CD4-positive, alpha-beta T cell treated with Interleukin-4 for 4 hours (primary cell): ENCODE measurements at regions not wholly inside any gene's neighbourhood (a gene's known extent, or its start where the extent isn't known, plus 50 kb on each side); places are given as distances from the start of the nearest gene placed in this dataset.

Source experiments
- DNase-seq: peaks from one replicate; pipeline ENCODE4 v3.0.0-alpha.2; 2020

GRCh38 chr17:17398188-17398942 lies 78.4 kb upstream of the MED9 start:
- DNase-seq = no peak

DNA sequence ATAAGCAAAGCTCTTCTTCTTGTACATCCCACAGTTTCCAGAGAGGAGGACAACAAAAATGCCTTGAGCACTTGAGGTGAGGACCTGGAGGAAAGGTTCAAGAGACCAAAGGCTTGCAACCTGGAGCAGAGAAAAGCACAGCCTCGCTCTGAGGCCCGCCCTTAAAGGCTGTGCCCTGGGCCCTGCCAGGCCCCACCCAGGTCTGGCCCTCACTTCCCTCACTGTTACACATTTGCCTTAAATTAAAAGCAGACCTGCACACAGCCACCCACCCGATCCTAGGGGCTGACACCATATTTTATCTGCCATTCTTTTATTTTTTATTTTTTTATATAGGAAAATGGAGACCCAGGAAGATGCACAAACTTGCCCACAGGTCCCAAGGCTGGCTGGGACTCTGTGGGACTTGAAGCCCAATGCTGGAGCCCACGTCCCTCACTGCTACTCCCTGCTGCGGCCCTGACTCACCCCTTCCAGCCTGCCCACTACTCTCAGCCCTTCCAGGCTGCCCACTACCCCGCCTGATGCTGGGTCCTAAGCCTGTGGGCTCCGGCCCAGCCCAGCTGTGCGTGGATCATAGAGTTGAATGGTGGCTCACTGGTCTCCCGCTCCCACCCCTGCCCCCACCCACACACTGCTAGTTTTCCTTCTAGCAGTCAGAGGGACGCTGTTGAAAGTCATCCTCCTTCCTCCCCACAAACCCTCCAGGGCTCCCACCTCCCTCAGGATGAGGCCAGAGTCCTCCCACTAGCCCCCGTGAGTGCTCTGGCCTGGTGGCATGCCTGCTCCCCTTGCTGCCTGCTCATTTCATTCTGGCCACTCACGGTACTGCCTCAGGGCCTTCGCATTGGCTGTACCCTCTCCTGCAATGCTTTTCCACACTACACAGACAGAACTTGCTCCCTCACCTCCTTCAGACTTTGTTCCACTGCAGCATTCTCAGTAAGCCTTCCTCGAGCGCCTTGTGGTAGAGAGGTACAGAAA lies 77.6 kb upstream of the MED9 start:
- DNase-seq = no peak

DNA sequence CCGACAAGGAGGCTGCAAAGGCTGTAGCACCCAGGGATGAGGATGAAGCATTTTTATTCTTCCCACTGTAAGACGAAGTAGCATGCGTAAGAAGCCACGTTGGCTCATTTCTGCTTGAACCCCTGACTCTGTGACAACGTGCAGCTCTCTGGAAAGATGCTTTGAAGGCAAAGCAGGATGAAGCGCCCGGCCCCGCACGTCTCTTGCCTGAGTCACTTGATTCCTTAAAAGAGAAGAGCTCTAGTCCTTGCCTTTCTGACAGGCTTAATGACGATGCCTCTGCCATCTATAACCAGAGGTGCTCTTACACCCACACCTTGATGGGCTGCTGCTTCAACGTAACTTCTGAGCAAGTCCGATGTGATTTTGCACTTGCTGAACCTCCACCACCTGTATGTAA lies 76.7 kb upstream of the MED9 start:
- no peak for DNase-seq

- DNase-seq = no peak
Observed at GRCh38 chr17:17400566-17401184, 76.1 kb upstream of the MED9 start.

GRCh38 chr17:17401271-17401781 lies 75.5 kb upstream of the MED9 start:
- DNase-seq = no peak

DNA sequence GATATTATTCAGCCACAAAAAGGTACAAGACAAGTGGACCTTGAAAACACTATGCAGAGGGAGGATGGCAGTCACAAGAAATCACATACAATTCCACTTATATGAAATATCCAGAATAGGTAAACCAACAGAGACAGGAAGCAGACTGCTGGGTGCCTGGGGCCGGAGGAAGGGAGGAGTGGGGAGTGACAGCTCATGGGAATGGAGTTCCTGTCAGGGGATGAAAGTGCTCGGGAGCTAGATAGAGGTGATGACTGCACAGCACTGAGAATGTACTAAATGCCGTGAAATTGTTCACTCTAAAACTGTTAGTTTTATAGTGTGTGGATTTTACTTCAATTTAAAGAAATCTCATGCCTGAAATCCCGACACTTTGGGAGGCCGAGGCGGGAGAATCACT lies 74.2 kb upstream of the MED9 start:
- no peak for DNase-seq

DNA sequence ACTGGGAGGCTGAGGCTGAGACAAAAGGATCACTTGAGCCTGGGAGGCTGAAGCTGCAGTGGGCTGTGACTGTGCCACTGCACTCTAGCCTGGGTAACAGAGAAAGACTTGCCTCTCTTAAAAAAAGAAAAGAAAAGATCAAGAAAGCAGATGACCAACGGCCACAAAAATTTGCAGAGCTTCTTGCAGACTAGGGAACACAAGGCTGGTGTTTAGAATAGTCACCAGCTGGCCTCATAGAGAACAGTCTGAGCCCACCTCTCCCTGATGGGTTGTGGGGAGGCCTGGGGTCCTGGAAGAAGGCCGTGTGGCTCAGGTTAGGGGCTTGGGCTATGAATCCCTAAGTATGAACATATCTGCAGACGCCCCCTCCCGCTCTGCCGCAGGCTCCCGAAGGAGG lies 73.7 kb upstream of the MED9 start:
- DNase-seq = no peak

GRCh38 chr17:17403899-17404576 lies 72.8 kb upstream of the MED9 start:
- peak; percentile 40 for DNase-seq

DNA sequence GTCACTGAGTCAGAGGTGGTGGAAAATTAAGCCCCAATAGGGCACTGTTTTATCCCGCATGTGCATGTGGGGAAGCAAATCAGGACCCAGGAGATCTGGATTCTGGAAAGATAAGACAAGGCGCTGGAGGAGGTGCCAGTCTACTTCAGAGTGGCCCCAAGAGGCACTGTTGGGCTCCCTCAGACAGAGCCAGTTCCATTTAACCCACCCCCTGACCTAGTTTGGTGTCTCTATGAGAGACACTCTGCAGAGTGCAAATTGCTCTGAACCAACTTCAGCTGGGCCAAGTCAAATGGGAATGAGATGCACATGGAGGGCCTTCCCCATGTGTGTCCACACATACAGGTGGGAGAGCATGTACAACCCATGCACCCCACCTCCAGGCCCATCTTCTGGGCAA lies 71.1 kb upstream of the MED9 start:
- no peak for DNase-seq

GRCh38 chr17:17406225-17406624 lies 70.6 kb upstream of the MED9 start:
- no peak for DNase-seq

DNA sequence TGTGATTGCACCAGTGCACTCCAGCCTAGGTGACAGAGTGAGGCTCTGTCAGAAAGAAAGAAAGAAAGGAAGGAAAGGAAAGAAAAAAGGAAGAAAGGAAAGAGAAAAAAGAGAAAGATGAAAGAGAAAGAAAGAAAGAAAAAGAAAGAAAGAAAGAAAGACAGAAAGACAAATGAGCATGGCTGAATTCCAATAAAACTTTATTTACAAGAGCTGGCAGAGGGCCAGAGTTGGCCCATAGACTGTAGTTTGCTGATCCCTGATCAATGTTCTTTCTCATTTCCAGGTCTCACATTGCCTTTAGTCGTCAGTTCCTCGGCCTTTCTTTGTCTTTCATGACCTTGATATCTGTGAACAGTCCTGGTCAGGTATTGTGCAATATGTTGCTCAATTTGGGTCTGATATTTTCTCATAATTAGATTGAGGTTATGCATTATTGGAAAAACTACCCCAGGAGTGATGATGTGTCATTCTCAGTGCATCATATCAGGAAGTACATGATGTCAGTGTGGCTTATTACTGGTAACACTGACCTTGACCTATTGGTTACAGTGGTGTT lies 68.5 kb upstream of the MED9 start:
- DNase-seq = no peak

DNA sequence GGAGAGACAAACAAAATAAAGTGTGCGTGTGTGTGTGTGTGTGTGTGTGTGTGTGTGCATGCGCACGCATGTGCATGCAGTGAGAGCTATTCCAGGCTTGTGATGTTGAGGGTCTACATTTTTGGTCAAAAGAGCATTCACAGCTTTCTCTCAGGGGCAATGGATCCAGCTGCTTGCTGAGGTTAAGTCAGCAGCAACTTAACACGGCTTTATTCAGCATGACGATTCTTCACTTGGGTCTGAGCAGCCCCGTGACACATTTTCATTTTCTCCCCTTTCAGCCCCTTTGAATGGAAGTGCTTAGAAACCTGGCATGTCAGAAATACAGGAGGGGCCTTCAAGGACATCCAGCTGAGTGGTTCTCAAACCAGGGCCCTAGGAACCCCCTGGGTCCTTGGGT lies 66.4 kb upstream of the MED9 start:
- DNase-seq = no peak

GRCh38 chr17:17411692-17412091 lies 65.1 kb upstream of the MED9 start:
- DNase-seq = no peak

GRCh38 chr17:17412326-17412725 lies 64.5 kb upstream of the MED9 start:
- no peak for DNase-seq

GRCh38 chr17:17413215-17413792 lies 63.5 kb upstream of the MED9 start:
- DNase-seq = no peak

DNA sequence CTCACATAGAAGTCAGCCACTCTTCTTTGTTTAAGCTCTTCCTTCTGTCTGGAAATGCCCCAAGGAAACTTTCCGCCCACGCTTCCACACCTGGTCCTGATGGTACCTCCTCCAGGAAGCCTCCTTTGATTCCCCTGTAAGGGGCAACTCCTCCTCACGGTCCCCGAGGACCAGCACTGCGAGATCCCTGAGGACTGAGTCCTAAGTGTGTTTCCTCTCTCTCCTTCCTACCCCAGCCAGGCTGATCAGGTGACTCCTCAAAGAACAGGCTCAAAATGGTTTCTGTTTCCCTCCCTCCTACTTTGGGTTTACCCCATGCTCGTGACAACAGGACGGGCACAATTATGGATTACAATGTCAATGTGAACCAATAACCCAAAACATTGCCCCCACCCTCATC lies 63.0 kb upstream of the MED9 start:
- DNase-seq = no peak

- no peak for DNase-seq
Observed at GRCh38 chr17:17414341-17414805, 62.4 kb upstream of the MED9 start.

DNA sequence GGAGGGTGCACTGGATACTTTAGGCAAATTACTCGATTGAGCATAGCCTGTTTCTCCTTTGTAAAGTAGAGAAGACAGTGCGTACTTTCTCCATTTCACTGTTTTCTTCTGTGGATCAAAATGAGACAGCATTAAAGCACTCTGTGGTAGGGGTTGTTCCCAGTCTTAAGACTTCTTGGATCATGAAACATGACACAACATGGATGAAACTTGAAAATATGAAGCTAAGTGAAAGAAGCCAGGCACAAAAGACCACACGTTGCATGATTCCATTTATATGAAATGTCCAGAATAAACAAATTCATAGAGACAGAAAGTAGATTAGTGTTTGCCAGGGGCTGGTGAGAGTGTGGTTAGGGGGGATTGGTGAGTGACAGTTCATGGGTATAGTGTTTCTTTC lies 61.8 kb upstream of the MED9 start:
- no peak for DNase-seq

DNA sequence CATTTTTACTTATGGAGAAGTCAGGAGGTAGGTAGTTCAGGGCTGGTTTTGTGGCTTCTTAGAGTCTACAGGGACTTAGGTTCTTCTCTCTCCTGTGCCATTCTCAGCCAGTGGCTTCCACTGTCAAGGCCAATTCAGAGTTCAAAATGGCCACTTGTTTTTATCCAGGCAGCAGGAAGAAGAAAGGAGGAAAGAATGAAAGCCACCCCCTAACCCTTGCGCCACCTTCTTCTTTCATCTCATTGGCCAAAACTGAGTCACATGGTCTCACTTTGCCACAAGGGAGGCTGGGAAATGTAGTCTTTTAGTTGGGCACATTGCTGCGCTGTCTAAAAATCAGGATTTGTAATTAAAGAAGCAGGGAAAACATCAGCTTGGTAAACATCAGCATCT lies 60.8 kb upstream of the MED9 start:
- DNase-seq = peak; percentile 25

DNA sequence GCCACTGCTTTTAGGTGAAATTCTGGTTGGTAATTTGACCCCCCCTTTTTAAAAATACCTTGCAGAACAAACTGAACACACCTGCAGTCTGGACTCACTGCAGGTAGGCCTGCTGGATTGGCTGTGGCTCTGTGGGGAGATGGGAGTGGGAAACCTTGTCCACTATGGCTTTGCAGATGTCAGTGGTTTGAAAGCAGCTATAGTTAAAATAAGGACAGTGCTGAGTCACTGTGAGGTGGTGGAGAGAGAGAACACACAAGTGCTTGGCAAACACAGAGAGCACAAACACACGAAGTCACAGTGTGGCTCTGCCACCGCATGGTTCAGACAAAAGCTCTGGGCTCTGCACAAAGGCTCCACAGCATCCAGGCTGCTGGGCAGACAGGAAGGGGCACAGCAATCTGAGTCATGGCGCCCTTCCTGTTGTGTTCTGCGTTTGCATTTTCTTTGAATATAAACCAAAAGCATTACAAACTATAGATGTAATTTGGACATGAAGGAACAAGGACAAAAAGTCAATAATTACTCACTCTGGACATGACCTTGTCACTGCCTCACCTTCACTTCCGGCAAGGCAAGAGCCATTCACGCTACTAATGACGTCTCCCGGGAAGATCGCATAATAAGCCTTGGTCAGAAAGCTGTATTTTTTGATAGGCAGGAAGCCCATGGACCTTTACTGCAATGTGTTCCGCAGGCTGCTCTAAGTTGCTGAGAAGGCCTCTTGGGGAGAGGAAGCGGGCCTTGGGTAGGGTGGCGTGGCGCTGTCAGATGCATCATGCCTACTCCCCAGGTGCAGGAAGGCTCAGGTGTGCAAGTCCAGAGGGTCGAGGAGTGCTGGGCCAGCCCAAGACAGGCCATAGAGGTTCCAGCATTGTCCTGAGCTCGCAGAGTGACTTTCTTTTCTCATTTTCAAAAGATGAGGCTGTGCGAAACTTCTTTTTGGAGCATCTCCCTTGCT lies 60.1 kb upstream of the MED9 start:
- peak; percentile 32 for DNase-seq

GRCh38 chr17:17417718-17418181 lies 59.0 kb upstream of the MED9 start:
- DNase-seq = no peak
